Colonic mucosa (tissue), 4 donors: ENCODE measurements at regions not wholly inside any gene's neighbourhood (a gene's known extent, or its start where the extent isn't known, plus 50 kb on each side); places are given as distances from the start of the nearest gene placed in this dataset.

Experiments used
- DNase-seq: peaks from one replicate; pipeline ENCODE4 v3.0.0-alpha.2; 2020
- H3K27ac ChIP-seq: fragments of 200-600 bp; one replicate; pipeline ENCODE4 v1.8.0; 2021
- H3K27me3 ChIP-seq: fragments of 200-600 bp; one replicate; pipeline ENCODE4 v1.8.0; 2021
- H3K36me3 ChIP-seq: fragments of 200-600 bp; one replicate; pipeline ENCODE4 v1.8.0; 2021
- H3K4me1 ChIP-seq: fragments of 200-600 bp; one replicate; pipeline ENCODE4 v1.8.0; 2021; ENCODE audit warnings: mild to moderate bottlenecking
- H3K4me3 ChIP-seq: fragments of 200-600 bp; one replicate; pipeline ENCODE4 v1.8.0; 2021
- H3K9ac ChIP-seq, 2 donors: one replicate each; pipeline ENCODE4 v1.7.0; 2013; ENCODE audit warnings: control low read depth in 2 of 2, low read depth in 2 of 2, low read length in 2 of 2
- H3K9me3 ChIP-seq: fragments of 200-600 bp; one replicate; pipeline ENCODE4 v1.8.0; 2021
- CTCF ChIP-seq: fragments of 200-600 bp; IDR thresholded peaks from one replicate; pipeline ENCODE4 v1.8.0; 2022; ENCODE audit warnings: antibody characterized with exemption, mild to moderate bottlenecking
- intact Hi-C: fragments of 100-400 bp; cut with DNase I; formaldehyde crosslinking; loops from one replicate; pipeline ENCODE4 v1.14.1; 2022
- donor health status: healthy.
- donor health status: DM: no; HTN: no; CAD: no.
- donor health status: DM: no; HTN: no; CAD: no.

GRCh38 chr20:53853111-53853713 lies 217.2 kb downstream of the BCAS1 start:
- Histone ChIP-seq H3K27ac (no peak overlapping the region), H3K9me3 (no peaks in the 10 kb centered on the region), H3K4me3 (no peak overlapping the region), H3K9ac (no peak overlapping the region), H3K27me3 (no peaks in the 10 kb centered on the region), H3K36me3 (no peaks in the 10 kb centered on the region), H3K4me1 (peaks cover 9% of the 10 kb centered on the region)
- no peak for DNase-seq
- intact Hi-C loops: no loop called here
- no peak for TF ChIP-seq CTCF

- no peaks in the 10 kb centered on the region for H3K9me3 ChIP-seq
- no peak overlapping the region for H3K4me3 ChIP-seq
- intact Hi-C loops: no loop called here
- no peak overlapping the region for H3K27ac ChIP-seq
- H3K36me3 ChIP-seq: no peaks in the 10 kb centered on the region
- no peak overlapping the region for H3K9ac ChIP-seq
- no peak for TF ChIP-seq CTCF
- DNase-seq: no peak
- H3K4me1 ChIP-seq: peaks cover 4% of the 10 kb centered on the region
- no peaks in the 10 kb centered on the region for H3K27me3 ChIP-seq
These were observed 217.7 kb downstream of the BCAS1 start for GRCh38 chr20:53852691-53853090.

- intact Hi-C loops: no loop called here
- Histone ChIP-seq H3K4me3 (no peak overlapping the region), H3K9me3 (no peaks in the 10 kb centered on the region), H3K9ac (peak overlapping the region in 1 of 2 donors; percentile 12), H3K27ac (no peak overlapping the region), H3K4me1 (no peaks in the 10 kb centered on the region), H3K27me3 (no peaks in the 10 kb centered on the region), H3K36me3 (no peaks in the 10 kb centered on the region)
- TF ChIP-seq CTCF: no peak
- no peak for DNase-seq
These were observed 218.4 kb downstream of the BCAS1 start for GRCh38 chr20:53852014-53852413.

GRCh38 chr20:53850319-53850718 lies 220.1 kb downstream of the BCAS1 start:
- TF ChIP-seq CTCF: no peak
- H3K4me3 ChIP-seq: no peak overlapping the region
- no peak for DNase-seq
- no peaks in the 10 kb centered on the region for H3K27me3 ChIP-seq
- intact Hi-C loops: no loop called here
- H3K9ac ChIP-seq: no peak overlapping the region
- H3K36me3 ChIP-seq: no peaks in the 10 kb centered on the region
- H3K27ac ChIP-seq: no peak overlapping the region
- H3K4me1 ChIP-seq: no peaks in the 10 kb centered on the region
- no peaks in the 10 kb centered on the region for H3K9me3 ChIP-seq

GRCh38 chr20:53849471-53850059 lies 220.8 kb downstream of the BCAS1 start:
- H3K9ac ChIP-seq: no peak overlapping the region
- no peak overlapping the region for H3K4me3 ChIP-seq
- H3K4me1 ChIP-seq: no peaks in the 10 kb centered on the region
- H3K9me3 ChIP-seq: no peaks in the 10 kb centered on the region
- H3K27ac ChIP-seq: no peak overlapping the region
- DNase-seq: no peak
- no peaks in the 10 kb centered on the region for H3K27me3 ChIP-seq
- no peaks in the 10 kb centered on the region for H3K36me3 ChIP-seq
- TF ChIP-seq CTCF: no peak
- intact Hi-C loops: no loop called here
